ENCODE measurements at regions not wholly inside any gene's neighbourhood (a gene's known extent, or its start where the extent isn't known, plus 50 kb on each side); places are given as distances from the start of the nearest gene placed in this dataset.

DNA sequence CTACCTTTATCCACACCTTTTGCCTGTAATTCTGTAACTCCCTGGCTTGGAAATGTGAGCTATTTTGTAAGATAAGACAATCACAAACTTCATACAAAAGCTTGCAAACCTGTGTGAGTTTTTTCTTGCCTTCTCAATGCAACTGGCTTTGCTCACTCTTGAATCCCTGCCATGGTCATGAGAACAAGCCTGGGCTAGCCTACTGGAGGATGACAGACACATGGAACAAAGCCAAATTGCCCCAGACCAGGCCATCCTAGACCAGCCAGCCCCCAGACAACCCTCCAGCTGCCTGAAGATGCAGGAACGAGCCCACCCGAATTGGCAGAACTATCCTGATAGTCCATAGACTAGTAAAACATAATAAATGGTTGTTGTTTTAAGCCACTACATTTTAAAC, 466.6 kb upstream of the ERCC4 start:
- TF ChIP-seq POLR2A (IDR thresholded peaks at IDR 0.05; ENCODE audit: low read length) (no peak), GATA1 (IDR thresholded peaks at IDR 0.05; ENCODE audit: low read depth, low read length) (no peak)

All from erythroblast (primary cell).